Head of caudate nucleus (tissue), 42 donors: ENCODE measurements at regions not wholly inside any gene's neighbourhood (a gene's known extent, or its start where the extent isn't known, plus 50 kb on each side); places are given as distances from the start of the nearest gene placed in this dataset.

Experiments used
- DNase-seq, 42 donors: peaks; one replicate each; pipeline versions ENCODE4 v3.0.0 to v3.0.0-alpha.2; 2020 to 2021; ENCODE audit warnings: mixed read lengths in 7 of 42
- intact Hi-C: fragments of 100-400 bp; cut with DNase I; formaldehyde crosslinking; loops from one replicate; pipeline ENCODE4 v1.15.0; 2022

GRCh38 chr13:71118779-71119364 is 748.1 kb downstream of the DACH1 start:
- no peak for DNase-seq
- intact Hi-C loops = no loop called here

- DNase-seq = no peak
- intact Hi-C loops = no loop called here
Observed at GRCh38 chr13:71117920-71118319, 749.1 kb downstream of the DACH1 start.

GRCh38 chr13:71115301-71115700 is 751.7 kb downstream of the DACH1 start:
- DNase-seq = no peak
- intact Hi-C loops = no loop called here

GRCh38 chr13:71096421-71096820 is 770.6 kb downstream of the DACH1 start:
- no peak for DNase-seq
- intact Hi-C loops = no loop called here

- intact Hi-C loops = no loop called here
- DNase-seq = no peak
Observed at GRCh38 chr13:71090990-71091389, 776.0 kb downstream of the DACH1 start.

- intact Hi-C loops = no loop called here
- no peak for DNase-seq
Observed at GRCh38 chr13:71089056-71089455, 777.9 kb downstream of the DACH1 start.

GRCh38 chr13:71087432-71087831 is 779.6 kb downstream of the DACH1 start:
- intact Hi-C loops = no loop called here

GRCh38 chr13:71087006-71087405 is 780.0 kb downstream of the DACH1 start:
- intact Hi-C loops = no loop called here
- no peak for DNase-seq

More at GRCh38 chr13:71087432-71087831, 779.6 kb downstream of the DACH1 start:
- DNase-seq = no peak

GRCh38 chr13:71082631-71083030 is 784.4 kb downstream of the DACH1 start:
- DNase-seq = no peak
- intact Hi-C loops = no loop called here

GRCh38 chr13:71079638-71080037 is 787.4 kb downstream of the DACH1 start:
- intact Hi-C loops = no loop called here
- no peak for DNase-seq

GRCh38 chr13:71068041-71068440 is 799.0 kb downstream of the DACH1 start:
- no peak for DNase-seq
- intact Hi-C loops = no loop called here

GRCh38 chr13:71067165-71067815 is 799.7 kb downstream of the DACH1 start:
- intact Hi-C loops = no loop called here
- DNase-seq = no peak

GRCh38 chr13:71056581-71056980 is 810.4 kb downstream of the DACH1 start:
- no peak for DNase-seq
- intact Hi-C loops = no loop called here

GRCh38 chr13:71055644-71056043 is 811.4 kb downstream of the DACH1 start:
- no peak for DNase-seq
- intact Hi-C loops = no loop called here

GRCh38 chr13:71055047-71055446 is 812.0 kb downstream of the DACH1 start:
- no peak for DNase-seq
- intact Hi-C loops = no loop called here

GRCh38 chr13:71054358-71054757 is 812.6 kb downstream of the DACH1 start:
- intact Hi-C loops = no loop called here
- no peak for DNase-seq

- no peak for DNase-seq
Observed at GRCh38 chr13:71051573-71051972, 815.4 kb downstream of the DACH1 start.

GRCh38 chr13:71046360-71047079 is 820.5 kb downstream of the DACH1 start:
- intact Hi-C loops = no loop called here
- DNase-seq = no peak

More at GRCh38 chr13:71051573-71051972, 815.4 kb downstream of the DACH1 start:
- intact Hi-C loops = no loop called here

- intact Hi-C loops = no loop called here
- no peak for DNase-seq
Observed at GRCh38 chr13:71045101-71045500, 821.9 kb downstream of the DACH1 start.

- DNase-seq = peak in 2 of 42 donors; percentile 11 to 18
- intact Hi-C loops = no loop called here
Observed at GRCh38 chr13:71039440-71039839, 827.6 kb downstream of the DACH1 start.

- DNase-seq = no peak
- intact Hi-C loops = no loop called here
Observed at GRCh38 chr13:71034018-71034417, 833.0 kb downstream of the DACH1 start.
